OCI-LY7 (cell line): ENCODE measurements at regions not wholly inside any gene's neighbourhood (a gene's known extent, or its start where the extent isn't known, plus 50 kb on each side); places are given as distances from the start of the nearest gene placed in this dataset.

ENCODE experiments used
- BruUV-seq: library from RNA; stranded (reverse); fragments of 400-500 nt; replicated peaks from 2 replicates; lab custom pipeline; 2021; lab: Mats Ljungman, UMichigan
- CTCF ChIA-PET: fragments of 300-600 bp; sonication (Branson Sonifier 250); formaldehyde crosslinking; loops from one replicate; lab custom pipeline; 2022; ENCODE audit warnings: antibody characterized with exemption; ENCODE audit not compliant: unreplicated experiment; lab: Charles Lee
- POLR2A ChIA-PET: fragments of 300-600 bp; sonication (Branson Sonifier 250); formaldehyde crosslinking; loops from one replicate; lab custom pipeline; 2022; ENCODE audit warnings: antibody characterized with exemption; lab: Charles Lee
- DNase-seq: peaks from one replicate; pipeline ENCODE4 v3.0.0-alpha.2; 2015; ENCODE audit warnings: low spot score
- H2AFZ ChIP-seq: fragments of 200-600 bp; sonication (generic), shearing (Covaris generic); 2 replicates; pipeline ENCODE4 v1.6.1; 2014; ENCODE audit warnings: mild to moderate bottlenecking, antibody characterized with exemption, low read length, moderate library complexity
- H3K27ac ChIP-seq: fragments of 200-600 bp; sonication (generic); 2 replicates; pipeline ENCODE4 v1.5.1; 2014; ENCODE audit warnings: mixed run types, low read depth, mild to moderate bottlenecking, moderate library complexity, low read length, inconsistent platforms; ENCODE audit not compliant: poor library complexity, severe bottlenecking
- H3K36me3 ChIP-seq: fragments of 200-600 bp; sonication (generic); 2 replicates; pipeline ENCODE4 v1.6.1; 2014; ENCODE audit warnings: mild to moderate bottlenecking, antibody characterized with exemption, low read length, moderate library complexity, mixed read lengths; ENCODE audit not compliant: insufficient read depth
- H3K4me1 ChIP-seq: fragments of 200-600 bp; sonication (generic); 2 replicates; pipeline ENCODE4 v1.5.1; 2014; ENCODE audit warnings: mild to moderate bottlenecking, low read length; ENCODE audit not compliant: insufficient read depth, poor library complexity, severe bottlenecking
- H3K4me2 ChIP-seq: fragments of 200-600 bp; sonication (generic); 2 replicates; pipeline ENCODE4 v1.6.1; 2014; ENCODE audit warnings: mild to moderate bottlenecking, low read length
- H3K4me3 ChIP-seq: fragments of 200-600 bp; sonication (generic); 2 replicates; pipeline ENCODE4 v1.5.1; 2014; ENCODE audit warnings: mild to moderate bottlenecking, low read depth, low read length; ENCODE audit not compliant: poor library complexity, severe bottlenecking
- H3K79me2 ChIP-seq: fragments of 200-600 bp; sonication (generic); 2 replicates; pipeline ENCODE4 v1.6.1; 2016; ENCODE audit warnings: low read depth, mild to moderate bottlenecking, low read length, moderate library complexity, mixed read lengths; ENCODE audit not compliant: insufficient read depth
- H3K9me2 ChIP-seq: fragments of 200-600 bp; sonication (generic); 2 replicates; pipeline ENCODE4 v1.6.1; 2016; ENCODE audit warnings: mild to moderate bottlenecking, low read length, mixed read lengths; ENCODE audit not compliant: insufficient read depth
- H3K9me3 ChIP-seq: fragments of 200-600 bp; sonication (generic); 2 replicates; pipeline ENCODE4 v1.6.1; 2014; ENCODE audit warnings: mild to moderate bottlenecking, mixed run types, low read length, mixed read lengths
- H4K20me1 ChIP-seq: fragments of 200-600 bp; sonication (generic); 2 replicates; pipeline ENCODE4 v1.6.1; 2014; ENCODE audit warnings: mild to moderate bottlenecking, antibody characterized with exemption, low read length, moderate library complexity, mixed read lengths; ENCODE audit not compliant: insufficient read depth
- CTCF ChIP-seq: fragments of 200-600 bp; sonication (generic); conservative IDR thresholded peaks from 2 replicates; pipeline ENCODE4 v1.5.1; 2014; ENCODE audit warnings: mild to moderate bottlenecking, antibody characterized with exemption, low read length, moderate library complexity, mixed read lengths
- EZH2phosphoT487 ChIP-seq: fragments of 200-600 bp; sonication (generic); IDR thresholded peaks from 2 replicates; pipeline ENCODE4 v1.6.1; 2018; ENCODE audit warnings: low read depth, borderline replicate concordance, mild to moderate bottlenecking, mixed run types, antibody characterized with exemption, low read length, moderate library complexity, mixed read lengths
- intact Hi-C: fragments of 100-400 bp; cut with micrococcal nuclease; formaldehyde crosslinking; loops from one replicate; pipeline ENCODE4 v1.10.0; 2022; ENCODE audit not compliant: unreplicated experiment

- H4K20me1 ChIP-seq, result no peaks in the 10 kb centered on the region
- H3K9me3 ChIP-seq, result no peaks in the 10 kb centered on the region
- BruUV-seq, result no TSS peak
- no peak overlapping the region for H3K27ac ChIP-seq
- intact Hi-C loops, result no loop called here
- ChIA-PET POLR2A (no interaction called here), CTCF (no interaction called here)
- H3K36me3 ChIP-seq, result no peaks in the 10 kb centered on the region
- no peak overlapping the region for H3K4me2 ChIP-seq
- no peak overlapping the region for H2AFZ ChIP-seq
- H3K4me3 ChIP-seq, result no peak overlapping the region
- DNase-seq, result no peak
- H3K9me2 ChIP-seq, result no peaks in the 10 kb centered on the region
- TF ChIP-seq EZH2phosphoT487 (no peak), CTCF (no peak)
- H3K4me1 ChIP-seq, result no peaks in the 10 kb centered on the region
- no peaks in the 10 kb centered on the region for H3K79me2 ChIP-seq
These were observed 116.1 kb downstream of the OR13A1 start for GRCh38 chr10:45199205-45199740.

GRCh38 chr10:45201271-45201670, 114.1 kb downstream of the OR13A1 start:
- Histone ChIP-seq H3K4me2 (no peak overlapping the region), H3K4me1 (no peaks in the 10 kb centered on the region), H3K9me3 (no peaks in the 10 kb centered on the region), H3K27ac (no peak overlapping the region), H3K79me2 (no peaks in the 10 kb centered on the region), H3K4me3 (no peak overlapping the region), H3K9me2 (no peaks in the 10 kb centered on the region), H2AFZ (no peak overlapping the region), H3K36me3 (no peaks in the 10 kb centered on the region), H4K20me1 (no peaks in the 10 kb centered on the region)
- POLR2A ChIA-PET, result no interaction called here
- TF ChIP-seq CTCF (no peak), EZH2phosphoT487 (no peak)
- intact Hi-C loops, result no loop called here
- CTCF ChIA-PET, result no interaction called here
- BruUV-seq, result no TSS peak
- no peak for DNase-seq

GRCh38 chr10:45202242-45202641, 113.2 kb downstream of the OR13A1 start:
- Histone ChIP-seq H3K4me1 (no peaks in the 10 kb centered on the region), H3K79me2 (no peaks in the 10 kb centered on the region), H3K4me3 (no peak overlapping the region), H3K36me3 (no peaks in the 10 kb centered on the region), H3K4me2 (no peak overlapping the region), H3K9me3 (no peaks in the 10 kb centered on the region), H3K27ac (no peak overlapping the region), H2AFZ (no peak overlapping the region), H3K9me2 (no peaks in the 10 kb centered on the region), H4K20me1 (no peaks in the 10 kb centered on the region)
- no peak for TF ChIP-seq EZH2phosphoT487
- POLR2A ChIA-PET, result no interaction called here
- intact Hi-C loops, result no loop called here
- CTCF ChIA-PET, result no interaction called here
- BruUV-seq, result no TSS peak
- no peak for DNase-seq
